GM12872 (cell line): ENCODE measurements at regions not wholly inside any gene's neighbourhood (a gene's known extent, or its start where the extent isn't known, plus 50 kb on each side); places are given as distances from the start of the nearest gene placed in this dataset.

Experiments used
- TF ChIP-seq, protein P1 (sequence below): IDR thresholded peaks from 3 replicates; pipeline ENCODE4 v1.5.1; 2011; ENCODE audit warnings: low read depth, mild to moderate bottlenecking, low read length, moderate library complexity; ENCODE audit not compliant: insufficient read depth

DNA sequence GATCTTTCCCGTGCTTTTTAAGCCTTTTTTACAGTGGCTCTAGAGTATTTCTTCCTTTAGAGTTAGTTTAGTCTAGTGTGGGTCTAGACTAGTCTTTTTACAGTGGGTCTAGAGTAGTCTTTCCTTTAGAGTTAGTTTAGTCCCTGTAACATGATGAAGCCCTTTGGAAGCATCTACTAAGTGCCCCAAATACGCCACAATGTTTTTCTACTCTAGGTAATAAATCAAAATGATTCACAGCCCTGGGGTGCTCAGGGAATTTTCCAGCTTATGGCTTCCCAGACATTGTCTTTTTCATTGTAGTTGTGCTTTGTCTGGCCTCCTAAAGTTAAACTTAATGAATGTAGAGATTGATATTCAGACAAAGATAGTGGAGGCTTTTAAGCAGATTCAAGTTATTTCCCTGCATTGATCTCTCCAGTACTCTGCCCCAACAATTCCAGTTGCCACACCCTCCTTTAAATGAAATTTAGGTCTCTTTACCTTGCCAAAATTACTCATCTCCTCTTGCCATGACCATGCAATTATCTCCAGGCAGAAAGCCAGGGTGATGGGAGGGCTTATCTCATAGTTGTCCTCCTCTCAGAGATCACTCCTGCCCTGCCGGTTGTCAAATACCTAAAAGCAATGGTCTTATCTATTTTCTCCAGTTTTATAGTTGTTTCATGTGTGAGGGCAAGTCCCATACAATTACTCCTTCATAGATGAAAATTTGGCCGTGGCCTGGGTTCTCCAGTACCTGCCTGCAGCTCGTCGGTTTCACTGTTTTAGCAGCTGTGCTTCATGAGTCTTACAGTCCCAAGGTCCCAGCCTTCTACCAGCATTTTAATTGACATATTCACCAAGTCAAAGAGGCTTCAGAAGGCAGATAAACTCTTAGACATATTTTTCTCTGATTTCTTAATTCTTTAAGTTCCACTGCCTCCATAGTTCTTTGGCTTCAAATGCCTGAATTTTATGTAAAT lies 794.0 kb upstream of the COX7C start:
- TF ChIP-seq, protein P1, sequence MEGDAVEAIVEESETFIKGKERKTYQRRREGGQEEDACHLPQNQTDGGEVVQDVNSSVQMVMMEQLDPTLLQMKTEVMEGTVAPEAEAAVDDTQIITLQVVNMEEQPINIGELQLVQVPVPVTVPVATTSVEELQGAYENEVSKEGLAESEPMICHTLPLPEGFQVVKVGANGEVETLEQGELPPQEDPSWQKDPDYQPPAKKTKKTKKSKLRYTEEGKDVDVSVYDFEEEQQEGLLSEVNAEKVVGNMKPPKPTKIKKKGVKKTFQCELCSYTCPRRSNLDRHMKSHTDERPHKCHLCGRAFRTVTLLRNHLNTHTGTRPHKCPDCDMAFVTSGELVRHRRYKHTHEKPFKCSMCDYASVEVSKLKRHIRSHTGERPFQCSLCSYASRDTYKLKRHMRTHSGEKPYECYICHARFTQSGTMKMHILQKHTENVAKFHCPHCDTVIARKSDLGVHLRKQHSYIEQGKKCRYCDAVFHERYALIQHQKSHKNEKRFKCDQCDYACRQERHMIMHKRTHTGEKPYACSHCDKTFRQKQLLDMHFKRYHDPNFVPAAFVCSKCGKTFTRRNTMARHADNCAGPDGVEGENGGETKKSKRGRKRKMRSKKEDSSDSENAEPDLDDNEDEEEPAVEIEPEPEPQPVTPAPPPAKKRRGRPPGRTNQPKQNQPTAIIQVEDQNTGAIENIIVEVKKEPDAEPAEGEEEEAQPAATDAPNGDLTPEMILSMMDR = no peak

DNA sequence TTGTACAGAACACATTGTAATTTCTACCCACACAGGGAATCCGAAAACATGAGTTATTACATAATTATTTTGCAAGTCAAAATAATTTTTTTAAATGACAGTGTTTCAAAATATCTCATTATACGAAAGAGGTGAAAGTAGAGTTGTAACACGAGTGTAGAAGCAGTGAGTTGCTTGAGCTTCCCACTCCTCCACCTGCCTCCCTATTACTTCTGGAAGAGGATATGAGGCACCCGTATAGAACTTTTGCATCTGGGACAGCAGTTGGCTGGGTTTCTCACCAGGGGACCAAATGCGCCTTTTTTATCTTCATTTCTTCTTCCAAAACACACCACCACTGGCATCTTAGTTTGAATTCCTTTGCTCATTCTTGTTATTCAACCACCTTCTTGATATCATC lies 779.0 kb upstream of the COX7C start:
- TF ChIP-seq, protein P1 = no peak

DNA sequence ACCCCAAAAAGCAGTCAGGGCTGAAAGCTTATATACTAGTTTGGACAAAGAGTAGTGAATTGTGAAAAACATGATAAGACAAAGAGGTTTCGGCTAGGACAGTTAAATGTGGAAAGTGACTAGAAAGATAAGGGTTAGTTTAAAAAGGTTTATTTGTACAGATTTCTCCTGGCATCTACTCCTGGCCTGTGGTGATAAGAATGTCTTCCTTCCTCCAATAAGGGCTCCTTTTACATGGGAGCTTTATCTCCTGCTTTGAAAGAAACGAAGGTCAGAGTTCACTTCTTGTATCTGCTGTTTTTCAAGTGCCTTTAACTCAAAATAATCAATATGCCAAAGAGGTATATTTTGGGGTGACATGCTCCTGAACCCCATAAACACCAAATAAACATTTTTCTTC lies 776.1 kb upstream of the COX7C start:
- TF ChIP-seq, protein P1 = no peak

DNA sequence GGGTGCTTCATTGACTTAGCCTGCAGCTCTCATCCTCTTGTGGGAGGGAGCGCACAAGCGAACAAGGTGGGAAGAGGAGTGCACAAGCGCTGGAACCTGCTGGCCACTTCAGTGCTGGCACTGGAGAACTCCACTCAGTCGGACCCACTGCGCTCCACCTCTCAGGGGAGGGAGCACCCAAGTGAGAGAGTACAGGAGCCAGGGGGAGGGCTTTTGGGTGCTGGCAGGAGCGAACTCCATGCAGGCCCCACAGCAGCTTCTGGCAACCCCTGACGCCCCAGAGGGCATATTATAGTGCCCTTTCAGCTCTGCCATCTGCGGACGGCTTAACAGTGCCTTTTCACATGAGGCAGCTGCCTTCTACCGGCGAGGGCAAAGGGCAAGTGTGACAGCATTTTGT lies 774.2 kb upstream of the COX7C start:
- TF ChIP-seq, protein P1 = no peak

DNA sequence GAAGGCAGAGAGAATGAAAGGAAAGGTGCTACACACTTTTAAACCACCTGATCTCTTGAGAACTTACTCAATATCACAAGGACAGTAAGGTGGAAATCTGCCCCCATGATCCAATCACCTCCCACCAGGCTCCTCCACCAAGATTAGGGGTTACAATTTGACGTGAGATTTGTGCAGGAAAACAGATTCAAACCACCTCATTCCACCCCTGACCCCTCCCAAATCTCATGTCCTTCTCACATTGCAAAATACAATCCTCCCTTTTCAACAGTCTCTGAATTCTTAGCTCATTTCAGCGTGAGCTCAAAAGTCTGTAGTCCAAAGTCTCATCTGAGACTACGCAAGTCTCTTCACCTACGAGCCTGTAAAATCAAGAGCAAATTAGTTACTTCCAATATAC lies 768.3 kb upstream of the COX7C start:
- TF ChIP-seq, protein P1 = no peak

DNA sequence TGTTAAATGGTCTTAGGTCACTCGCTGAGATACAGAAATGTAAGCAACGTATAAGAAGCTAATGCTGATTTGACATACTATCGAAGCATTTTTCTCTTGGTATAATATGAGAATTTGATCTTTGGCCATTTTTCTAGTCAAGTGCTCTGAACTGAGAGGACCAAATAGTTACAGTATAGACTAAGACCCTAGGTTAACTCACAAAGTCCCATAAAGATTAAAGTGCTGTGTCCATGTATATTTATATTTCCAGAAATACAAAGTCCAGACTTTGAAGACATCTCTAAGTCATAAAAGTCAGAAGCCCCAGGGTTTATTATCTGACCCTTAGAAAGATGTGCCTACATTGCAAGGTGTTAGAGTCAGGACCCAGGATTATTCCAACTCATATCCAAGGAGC lies 752.4 kb upstream of the COX7C start:
- TF ChIP-seq, protein P1 = no peak

DNA sequence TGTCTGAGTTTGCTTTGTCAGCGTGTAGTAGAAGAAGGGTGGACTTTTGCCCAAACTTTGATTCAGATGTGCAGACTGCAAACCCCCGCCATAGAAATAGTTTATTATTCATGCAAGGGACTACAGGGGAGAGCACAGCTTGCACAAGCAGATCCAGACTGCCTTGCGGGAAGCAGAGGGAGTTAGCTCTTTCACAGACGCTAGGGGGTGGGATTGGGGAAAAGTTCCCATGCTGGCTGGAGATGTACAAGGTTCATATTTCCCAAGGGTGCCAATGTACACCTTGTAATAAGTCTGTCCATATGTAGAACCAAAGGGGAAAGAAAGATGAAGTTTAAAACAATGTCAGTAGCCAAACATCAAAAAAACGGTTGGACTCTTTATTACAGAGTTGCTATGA lies 749.7 kb upstream of the COX7C start:
- TF ChIP-seq, protein P1 = no peak
